H9 (cell line): ENCODE measurements at regions not wholly inside any gene's neighbourhood (a gene's known extent, or its start where the extent isn't known, plus 50 kb on each side); places are given as distances from the start of the nearest gene placed in this dataset.

ENCODE experiments used
- DNase-seq: peaks from one replicate; pipeline ENCODE4 v3.0.0-alpha.2; 2017
- H2AFZ ChIP-seq: one replicate; pipeline ENCODE4 v1.6.1; 2013; ENCODE audit warnings: mild to moderate bottlenecking, low read length, control low read depth, moderate library complexity
- H2AK5ac ChIP-seq: 2 replicates; pipeline ENCODE4 v1.6.1; 2013; ENCODE audit warnings: low read length, control low read depth, mixed read lengths; ENCODE audit not compliant: insufficient read length
- H2BK120ac ChIP-seq: one replicate; pipeline ENCODE4 v1.6.1; 2013; ENCODE audit warnings: low read depth, mild to moderate bottlenecking, low read length, control low read depth, inconsistent platforms; ENCODE audit not compliant: poor library complexity, severe bottlenecking
- H2BK12ac ChIP-seq: 2 replicates; pipeline ENCODE4 v1.6.1; 2013; ENCODE audit warnings: low read length, control low read depth, mixed read lengths, low read depth; ENCODE audit not compliant: insufficient read length
- H2BK15ac ChIP-seq: 2 replicates; pipeline ENCODE4 v1.6.1; 2013; ENCODE audit warnings: low read depth, low read length, control low read depth
- H2BK20ac ChIP-seq: one replicate; pipeline ENCODE4 v1.6.1; 2013; ENCODE audit warnings: low read depth, mild to moderate bottlenecking, low read length, control low read depth, inconsistent platforms; ENCODE audit not compliant: poor library complexity, severe bottlenecking
- H2BK5ac ChIP-seq: 2 replicates; pipeline ENCODE4 v1.6.1; 2013; ENCODE audit warnings: low read length, control low read depth, mixed read lengths; ENCODE audit not compliant: insufficient read length
- H3K14ac ChIP-seq: 2 replicates; pipeline ENCODE4 v1.6.1; 2013; ENCODE audit warnings: low read length, control low read depth; ENCODE audit not compliant: insufficient read depth
- H3K18ac ChIP-seq: 2 replicates; pipeline ENCODE4 v1.6.1; 2013; ENCODE audit warnings: low read depth, mild to moderate bottlenecking, mixed read lengths, low read length, control low read depth; ENCODE audit not compliant: insufficient read length
- H3K23ac ChIP-seq: 2 replicates; pipeline ENCODE4 v1.6.1; 2013; ENCODE audit warnings: low read length, control low read depth, mixed read lengths, low read depth; ENCODE audit not compliant: insufficient read length
- H3K23me2 ChIP-seq: 2 replicates; pipeline ENCODE4 v1.6.1; 2013; ENCODE audit warnings: low read depth, mild to moderate bottlenecking, mixed read lengths, low read length, control low read depth; ENCODE audit not compliant: insufficient read length, poor library complexity, severe bottlenecking
- H3K27ac ChIP-seq: 2 replicates; pipeline ENCODE4 v1.5.1; 2013; ENCODE audit warnings: low read length, control low read depth, mixed read lengths, low read depth; ENCODE audit not compliant: insufficient read length
- H3K27me3 ChIP-seq: 2 replicates; pipeline ENCODE4 v1.6.1; 2013; ENCODE audit warnings: low read length, control low read depth, inconsistent platforms; ENCODE audit not compliant: insufficient read depth
- H3K4ac ChIP-seq: 2 replicates; pipeline ENCODE4 v1.6.1; 2013; ENCODE audit warnings: low read depth, mild to moderate bottlenecking, control low read depth, inconsistent platforms, low read length, moderate library complexity
- H3K4me1 ChIP-seq: 2 replicates; pipeline ENCODE4 v1.6.1; 2013; ENCODE audit warnings: low read length, control low read depth, inconsistent platforms; ENCODE audit not compliant: insufficient read depth
- H3K4me2 ChIP-seq: 2 replicates; pipeline ENCODE4 v1.6.1; 2013; ENCODE audit warnings: low read length, control low read depth, mixed read lengths; ENCODE audit not compliant: insufficient read length, insufficient read depth
- H3K56ac ChIP-seq: 2 replicates; pipeline ENCODE4 v1.6.1; 2013; ENCODE audit warnings: low read depth, mild to moderate bottlenecking, mixed read lengths, low read length, control low read depth; ENCODE audit not compliant: insufficient read length
- H3K79me1 ChIP-seq: 2 replicates; pipeline ENCODE4 v1.6.1; 2013; ENCODE audit warnings: low read depth, mild to moderate bottlenecking, moderate library complexity, low read length, control low read depth, inconsistent platforms; ENCODE audit not compliant: insufficient read depth, poor library complexity, severe bottlenecking
- H3K79me2 ChIP-seq: 2 replicates; pipeline ENCODE4 v1.6.1; 2013; ENCODE audit warnings: low read length, control low read depth, inconsistent platforms; ENCODE audit not compliant: insufficient read depth
- H3K9ac ChIP-seq: 2 replicates; pipeline ENCODE4 v1.6.1; 2013; ENCODE audit warnings: low read length, control low read depth, mixed read lengths; ENCODE audit not compliant: insufficient read length; ENCODE audit errors: extremely low read depth
- H3K9me3 ChIP-seq: one replicate; pipeline ENCODE4 v1.6.1; 2013; ENCODE audit warnings: low read depth, low read length, inconsistent platforms; ENCODE audit not compliant: control insufficient read depth
- H3T11ph ChIP-seq: one replicate; pipeline ENCODE4 v1.6.1; 2013; ENCODE audit warnings: mild to moderate bottlenecking, low read length, control low read depth, inconsistent platforms
- H4K20me1 ChIP-seq: one replicate; pipeline ENCODE4 v1.6.1; 2013; ENCODE audit not compliant: control insufficient read depth, insufficient read length, insufficient read depth
- H4K5ac ChIP-seq: 2 replicates; pipeline ENCODE4 v1.6.1; 2013; ENCODE audit warnings: low read depth, mild to moderate bottlenecking, mixed read lengths, low read length, control low read depth; ENCODE audit not compliant: insufficient read length
- H4K8ac ChIP-seq: replicated peaks from 2 replicates; pipeline ENCODE4 v1.6.1; 2013; ENCODE audit warnings: low read length, control low read depth, mixed read lengths, low read depth; ENCODE audit not compliant: insufficient read length
- H4K91ac ChIP-seq: 2 replicates; pipeline ENCODE4 v1.6.1; 2013; ENCODE audit warnings: low read depth, mild to moderate bottlenecking, moderate library complexity, mixed read lengths, low read length, control low read depth; ENCODE audit not compliant: insufficient read length
- H3K27ac Mint-ChIP-seq, 3 experiments: 2 replicates in 2 of 3; 3 replicates in 1 of 3; pipeline ENCODE4 v1.8.0; 2020 to 2021; ENCODE audit warnings: mixed read lengths in 3 of 3, mild to moderate bottlenecking in 1 of 3, moderate library complexity in 1 of 3
- H3K27me3 Mint-ChIP-seq: 2 replicates; pipeline ENCODE4 v1.8.0; 2021; ENCODE audit warnings: low read depth, mild to moderate bottlenecking, moderate library complexity, mixed read lengths
- H3K36me3 Mint-ChIP-seq, 3 experiments: 2 replicates in 2 of 3; 3 replicates in 1 of 3; pipeline ENCODE4 v1.8.0; 2020 to 2021; ENCODE audit warnings: low read depth in 3 of 3, mixed read lengths in 3 of 3; ENCODE audit not compliant: insufficient read depth in 1 of 3
- H3K4me1 Mint-ChIP-seq, 2 experiments: 2 replicates each; pipeline ENCODE4 v1.8.0; 2020; ENCODE audit warnings: mixed read lengths in 2 of 2
- H3K4me3 Mint-ChIP-seq, 2 experiments: 2 replicates in 1 of 2; 3 replicates in 1 of 2; pipeline ENCODE4 v1.8.0; 2020 to 2021; ENCODE audit warnings: mild to moderate bottlenecking in 2 of 2, mixed read lengths in 2 of 2, moderate library complexity in 1 of 2
- H3K9me3 Mint-ChIP-seq, 2 experiments: 2 replicates in 1 of 2; 3 replicates in 1 of 2; pipeline ENCODE4 v1.8.0; 2020; ENCODE audit warnings: mild to moderate bottlenecking in 2 of 2, mixed read lengths in 2 of 2, moderate library complexity in 1 of 2
- CTCF ChIP-seq: fragments of 200-600 bp; sonication (generic); conservative IDR thresholded peaks from 3 replicates; pipeline ENCODE4 v1.8.0; 2021; ENCODE audit warnings: antibody characterized with exemption, mild to moderate bottlenecking
- WGBS: extraction: QIAGEN DNeasy Blood & Tissue Kit; methylation state at CpG from one replicate; pipeline ENCODE4 v1.1.7; 2013; ENCODE audit warnings: missing lambda C conversion rate, low lambda C conversion rate, mixed read lengths; ENCODE audit not compliant: insufficient read length; ENCODE audit errors: extremely low coverage; 5-methylcytosine and 5-hydroxymethylcytosine counted together

GRCh38 chr15:69921626-69922619 lies 175.8 kb downstream of the TLE3 start:
- no peak overlapping the region for H3K18ac ChIP-seq

More at GRCh38 chr15:69921626-69922619, 175.8 kb downstream of the TLE3 start:
- no peak overlapping the region for H3K4me2 ChIP-seq
- no peak overlapping the region for H4K91ac ChIP-seq
- H3K9ac ChIP-seq = no peak overlapping the region
- no peak for TF ChIP-seq CTCF
- no peak overlapping the region for H3K4ac ChIP-seq
- H3K27ac ChIP-seq = no peak overlapping the region
- no peak overlapping the region for H2BK20ac ChIP-seq
- H3K79me1 ChIP-seq = no peaks in the 10 kb centered on the region
- H3K79me2 ChIP-seq = no peaks in the 10 kb centered on the region
- H3K27me3 ChIP-seq = no peaks in the 10 kb centered on the region
- no peaks in the 10 kb centered on the region for H3K23me2 ChIP-seq
- no peaks in the 10 kb centered on the region for H4K20me1 ChIP-seq
- H3K14ac ChIP-seq = no peak overlapping the region
- H2BK12ac ChIP-seq = no peak overlapping the region
- H2AFZ ChIP-seq = no peak overlapping the region
- no peak overlapping the region for H4K8ac ChIP-seq
- H3K4me1 Mint-ChIP-seq = peaks cover 30 to 36% of the 10 kb centered on the region in 2 experiments
- no peak overlapping the region for H2BK5ac ChIP-seq
- peak; percentile 8 for DNase-seq
- H3K27ac Mint-ChIP-seq = peak overlapping the region in 1 of 3 experiments; percentile 35; a peak in 2 of 7 replicates
- peaks cover 5 to 15% (median 6%) of the 10 kb centered on the region in 3 experiments for H3K36me3 Mint-ChIP-seq
- peaks cover 2% of the 10 kb centered on the region for H3K27me3 Mint-ChIP-seq
- H3K9me3 Mint-ChIP-seq = peaks cover 16 to 17% of the 10 kb centered on the region in 2 experiments
- H2BK15ac ChIP-seq = no peak overlapping the region
- H3K56ac ChIP-seq = no peak overlapping the region
- no peak overlapping the region for H2BK120ac ChIP-seq
- H3T11ph ChIP-seq = no peak overlapping the region
- 0 out of 2 replicates have a peak, but pooled peaks cover 3% of the 10 kb centered on the region for H3K4me1 ChIP-seq
- H3K9me3 ChIP-seq = peaks cover 7% of the 10 kb centered on the region
- WGBS = no CpG with 5 or more reads among the region's 7 CpGs
- H3K23ac ChIP-seq = no peak overlapping the region
- H2AK5ac ChIP-seq = no peak overlapping the region
- H3K4me3 Mint-ChIP-seq = no peak overlapping the region
- no peak overlapping the region for H4K5ac ChIP-seq
